ENCODE measurements at regions not wholly inside any gene's neighbourhood (a gene's known extent, or its start where the extent isn't known, plus 50 kb on each side); places are given as distances from the start of the nearest gene placed in this dataset.

DNA sequence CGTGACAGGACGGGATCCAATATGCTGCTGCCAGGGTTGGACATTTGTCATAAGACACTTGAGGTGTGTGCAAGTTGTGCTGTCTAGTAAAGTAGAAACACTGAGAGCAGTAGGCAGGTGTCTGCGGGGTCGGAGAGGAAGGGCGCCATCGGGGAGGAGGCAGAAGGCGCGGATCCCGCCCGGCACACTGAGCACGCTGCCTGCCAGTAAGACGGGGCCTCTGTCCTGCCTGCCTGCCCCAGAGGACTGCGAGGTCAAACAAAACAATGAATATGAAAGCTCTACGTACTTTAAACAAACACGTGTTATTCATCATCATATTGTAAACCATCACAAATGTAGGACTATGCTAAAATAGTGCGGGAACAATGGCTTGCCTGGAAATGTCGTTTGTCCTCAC, 349.3 kb upstream of the SALL3 start:
- TF ChIP-seq, protein P1, sequence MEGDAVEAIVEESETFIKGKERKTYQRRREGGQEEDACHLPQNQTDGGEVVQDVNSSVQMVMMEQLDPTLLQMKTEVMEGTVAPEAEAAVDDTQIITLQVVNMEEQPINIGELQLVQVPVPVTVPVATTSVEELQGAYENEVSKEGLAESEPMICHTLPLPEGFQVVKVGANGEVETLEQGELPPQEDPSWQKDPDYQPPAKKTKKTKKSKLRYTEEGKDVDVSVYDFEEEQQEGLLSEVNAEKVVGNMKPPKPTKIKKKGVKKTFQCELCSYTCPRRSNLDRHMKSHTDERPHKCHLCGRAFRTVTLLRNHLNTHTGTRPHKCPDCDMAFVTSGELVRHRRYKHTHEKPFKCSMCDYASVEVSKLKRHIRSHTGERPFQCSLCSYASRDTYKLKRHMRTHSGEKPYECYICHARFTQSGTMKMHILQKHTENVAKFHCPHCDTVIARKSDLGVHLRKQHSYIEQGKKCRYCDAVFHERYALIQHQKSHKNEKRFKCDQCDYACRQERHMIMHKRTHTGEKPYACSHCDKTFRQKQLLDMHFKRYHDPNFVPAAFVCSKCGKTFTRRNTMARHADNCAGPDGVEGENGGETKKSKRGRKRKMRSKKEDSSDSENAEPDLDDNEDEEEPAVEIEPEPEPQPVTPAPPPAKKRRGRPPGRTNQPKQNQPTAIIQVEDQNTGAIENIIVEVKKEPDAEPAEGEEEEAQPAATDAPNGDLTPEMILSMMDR (IDR thresholded peaks at IDR 0.05): no peak

DNA sequence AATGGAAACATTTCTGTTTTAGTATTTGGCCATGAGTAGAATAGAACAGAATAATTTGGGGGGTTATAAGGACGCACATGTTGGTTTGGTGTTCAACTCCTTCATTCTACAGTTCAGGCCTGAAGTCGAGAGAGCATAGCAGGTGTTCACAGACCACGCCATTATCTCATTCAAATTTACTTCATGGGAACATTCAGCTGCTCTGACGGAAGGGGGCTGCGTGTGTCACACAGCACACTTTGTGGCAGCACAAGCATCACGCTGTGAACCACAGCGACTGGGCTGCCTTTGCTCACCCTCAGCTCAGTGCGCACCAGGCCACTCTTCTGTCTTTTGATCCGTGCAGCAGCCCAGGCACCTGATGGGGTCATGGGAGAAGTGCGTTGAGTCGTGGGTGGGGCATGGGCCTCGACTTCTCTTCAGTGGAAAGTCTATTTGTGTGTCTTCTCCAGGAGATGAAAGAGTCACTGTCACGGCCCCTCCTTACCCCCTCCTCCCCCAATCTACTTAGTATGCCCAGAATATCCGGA, 348.6 kb upstream of the SALL3 start:
- TF ChIP-seq, protein P1 (IDR thresholded peaks at IDR 0.05): no peak

DNA sequence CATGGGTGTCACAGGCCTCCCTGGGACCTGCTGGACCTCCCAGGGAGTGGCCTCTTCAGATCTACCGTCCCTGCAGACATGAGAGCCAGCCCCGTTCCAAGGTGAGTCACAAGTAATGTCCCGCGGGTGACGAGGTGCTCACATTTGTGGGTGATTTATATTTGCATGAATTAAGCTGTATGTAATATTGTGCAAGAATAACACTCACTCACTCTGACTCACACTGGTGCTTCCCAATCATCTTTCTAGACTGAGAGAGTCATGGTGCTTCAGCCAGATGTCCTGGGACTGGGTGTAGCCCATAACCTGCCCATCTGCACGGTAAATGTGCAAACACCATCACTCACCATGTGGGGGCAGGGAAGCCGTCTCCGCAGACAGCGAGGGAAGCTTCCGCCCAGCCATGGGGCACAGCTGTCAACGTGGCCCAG, 347.5 kb upstream of the SALL3 start:
- TF ChIP-seq, protein P1 (IDR thresholded peaks at IDR 0.05): no peak

DNA sequence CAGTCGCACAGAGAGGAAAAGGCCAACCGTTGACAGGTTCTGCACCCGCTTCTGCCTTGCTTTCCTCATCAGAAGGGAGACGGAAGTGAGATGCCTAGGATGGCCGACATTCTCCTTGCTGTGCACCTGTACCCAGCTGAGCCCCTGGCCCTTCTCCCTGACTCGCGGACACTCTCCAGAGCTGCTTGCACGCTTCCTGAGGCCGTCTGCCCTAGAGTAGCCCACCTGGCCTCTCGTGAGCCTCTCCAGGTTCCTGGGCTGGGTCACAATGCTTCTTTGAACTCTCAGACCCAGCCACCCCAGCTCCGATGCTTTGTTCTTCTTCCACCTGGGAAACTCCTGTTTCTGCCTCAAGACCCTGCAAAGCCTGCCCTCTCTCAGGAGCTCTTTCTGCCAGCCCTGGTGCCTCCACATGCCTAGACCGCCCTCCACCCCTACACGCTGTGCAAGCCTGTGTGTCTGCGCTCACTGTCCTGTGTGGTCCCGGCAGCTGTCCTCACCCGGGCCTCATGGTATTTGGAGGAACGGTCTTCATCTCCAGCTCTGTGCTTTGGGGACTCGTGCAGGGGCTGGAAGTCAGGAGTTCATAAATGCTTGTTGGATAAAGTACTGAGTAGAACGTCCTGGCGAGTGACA, 345.4 kb upstream of the SALL3 start:
- TF ChIP-seq, protein P1 (IDR thresholded peaks at IDR 0.05): no peak

DNA sequence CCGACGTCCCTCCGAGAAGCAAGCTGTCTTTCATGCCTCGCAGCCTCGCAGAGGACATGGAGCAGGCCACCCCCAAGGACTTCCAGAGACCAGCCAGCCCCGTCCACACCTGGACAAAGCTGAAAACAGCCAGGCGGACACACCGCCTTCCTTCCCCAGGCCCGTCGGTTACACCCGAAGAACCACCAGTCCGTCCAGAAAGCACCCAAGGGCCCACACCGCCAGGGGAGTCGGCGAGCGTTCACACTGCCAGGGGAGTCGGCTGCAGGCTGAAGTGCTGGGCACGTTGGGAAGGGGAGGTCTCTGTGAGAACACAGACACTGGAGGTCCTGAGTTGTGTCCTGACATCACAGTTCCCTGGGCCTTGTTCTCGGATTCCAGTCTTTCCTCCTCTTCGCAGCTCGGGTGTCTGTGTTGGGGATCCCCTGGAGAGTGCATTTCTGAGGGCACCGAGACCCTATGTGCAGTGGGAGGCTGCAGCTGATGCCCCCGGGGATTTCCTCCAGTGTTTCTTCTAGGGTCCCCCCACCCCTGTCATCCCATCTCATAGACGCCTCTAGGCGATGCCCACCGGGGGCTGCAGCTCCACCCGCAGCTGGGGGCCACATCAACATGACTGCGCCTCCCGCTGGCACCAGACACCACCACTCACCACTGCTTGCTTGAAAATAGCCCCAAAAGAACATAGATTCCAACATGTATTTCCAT, 344.4 kb upstream of the SALL3 start:
- TF ChIP-seq, protein P1 (IDR thresholded peaks at IDR 0.05): no peak

DNA sequence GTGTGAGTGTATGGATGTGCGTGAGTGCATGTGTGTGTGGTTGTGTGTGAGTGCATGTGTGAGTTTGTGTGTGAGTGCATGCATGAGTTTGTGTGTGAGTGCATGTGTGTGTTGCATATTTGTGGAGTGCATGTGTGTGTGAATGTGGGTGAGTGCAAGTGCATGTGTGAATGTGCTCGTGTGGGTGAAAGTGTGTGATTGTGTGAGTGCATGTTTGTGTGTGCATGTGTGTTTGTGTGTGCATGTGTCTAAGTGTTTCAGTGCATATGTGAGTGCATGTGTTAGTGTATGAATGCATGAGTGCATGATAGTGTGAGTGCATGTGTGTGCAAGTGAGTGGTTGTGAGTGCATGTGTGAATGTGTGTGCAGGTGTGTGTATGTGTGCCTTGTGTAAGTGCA, 343.4 kb upstream of the SALL3 start:
- TF ChIP-seq, protein P1 (IDR thresholded peaks at IDR 0.05): no peak

DNA sequence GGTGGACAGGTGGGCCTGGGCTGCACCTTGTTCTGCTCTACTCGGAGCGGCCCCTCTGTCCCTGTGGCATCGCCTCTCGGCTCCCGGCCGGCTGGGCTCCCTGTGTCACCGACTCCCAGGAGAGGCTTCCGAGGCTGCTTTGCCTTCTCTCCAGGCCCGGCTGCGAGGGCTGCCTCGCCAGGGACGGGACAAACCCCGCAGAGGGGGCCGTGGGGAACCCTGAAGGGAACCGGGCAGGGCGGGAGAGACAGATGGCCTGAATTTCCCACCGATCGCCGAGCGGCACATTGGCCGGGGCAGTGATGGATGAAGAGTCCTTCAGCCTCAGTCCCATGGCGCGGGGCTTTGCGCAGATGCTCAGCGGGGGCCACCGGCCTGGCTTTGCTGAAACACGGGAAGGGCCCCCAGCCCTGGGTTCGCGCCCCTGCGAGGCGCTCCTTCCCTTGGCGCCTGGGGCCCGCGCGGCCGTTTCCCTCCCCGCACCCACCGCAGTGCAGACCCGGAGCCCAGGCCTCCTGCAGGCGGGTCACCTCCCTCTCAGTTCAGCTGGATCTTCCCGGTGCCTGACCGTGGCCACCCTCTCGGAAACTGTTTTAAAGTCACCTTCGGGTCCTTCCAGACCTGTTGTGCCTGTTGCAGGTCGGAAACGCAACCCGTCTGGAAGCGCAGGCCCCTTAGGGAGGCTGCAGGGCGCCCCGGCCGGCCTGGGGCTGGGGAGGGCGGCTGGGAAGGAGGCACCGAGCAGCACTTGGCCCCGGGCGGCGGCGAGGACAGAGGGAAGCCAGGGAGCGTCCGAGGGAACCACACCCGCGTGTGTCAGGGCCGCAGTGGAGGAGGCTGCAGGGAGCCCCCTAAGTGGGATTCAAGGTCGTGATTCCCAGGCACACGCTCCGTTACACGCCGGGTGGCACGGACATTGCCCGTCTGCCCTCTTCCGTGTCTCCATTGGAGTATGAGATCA, 341.9 kb upstream of the SALL3 start:
- TF ChIP-seq, protein P1 (IDR thresholded peaks at IDR 0.05): no peak

All from LNCAP (cell line).